NCI-H2196 (cell line): ENCODE measurements at regions not wholly inside any gene's neighbourhood (a gene's known extent, or its start where the extent isn't known, plus 50 kb on each side); places are given as distances from the start of the nearest gene placed in this dataset.
"Not testable (repeated sequence)": the region's sequence is repeated elsewhere in the genome, so short reads cannot be mapped to it uniquely, and the experiment has no call there.

ENCODE experiments used
- DNase-seq: peaks from one replicate; lab custom pipeline; 2025; ENCODE audit not compliant: unreplicated experiment; lab: John Stamatoyannopoulos, UW

- not testable (repeated sequence) for DNase-seq
These were observed 302.6 kb upstream of the TARS1 start for GRCh38 chr5:33138145-33138544.

DNA sequence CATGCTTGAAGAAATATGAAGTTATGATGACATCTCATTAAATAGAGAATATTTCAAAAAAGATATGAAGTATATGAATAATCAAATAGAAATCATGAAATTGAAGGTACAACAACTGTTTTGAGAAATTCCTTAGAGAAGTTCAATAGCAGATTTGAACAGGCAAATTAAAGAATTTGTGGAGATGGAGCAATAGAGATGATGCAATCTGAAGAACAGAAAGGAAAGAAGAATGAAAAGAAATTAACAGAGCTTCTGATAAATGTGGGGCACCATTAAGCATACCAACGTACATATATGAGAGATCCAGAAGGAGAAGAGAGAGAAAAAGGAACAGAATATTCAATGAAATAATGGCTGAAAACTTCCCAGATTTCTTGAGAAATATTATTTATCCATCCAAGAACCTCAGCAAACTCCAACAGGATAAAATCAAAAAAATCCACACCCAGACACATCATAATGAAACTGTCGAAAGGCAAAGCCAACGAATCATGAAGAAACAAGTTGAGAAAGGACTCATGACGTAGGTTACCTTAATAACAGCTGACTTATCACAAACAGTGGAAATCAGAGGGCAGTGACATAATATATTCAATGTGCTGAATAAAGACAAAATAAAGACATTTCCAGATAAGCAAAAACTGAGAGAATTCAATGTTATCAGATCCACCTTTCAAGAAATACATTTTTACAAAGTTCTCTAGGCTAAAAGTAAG lies 297.2 kb upstream of the TARS1 start:
- DNase-seq = no peak

- no peak for DNase-seq
These were observed 293.9 kb upstream of the TARS1 start for GRCh38 chr5:33146881-33147280.

GRCh38 chr5:33148076-33148513 lies 292.7 kb upstream of the TARS1 start:
- DNase-seq = no peak

GRCh38 chr5:33153372-33153771 lies 287.4 kb upstream of the TARS1 start:
- no peak for DNase-seq

- no peak for DNase-seq
These were observed 286.9 kb upstream of the TARS1 start for GRCh38 chr5:33153831-33154230.

- no peak for DNase-seq
These were observed 279.9 kb upstream of the TARS1 start for GRCh38 chr5:33160871-33161270.

DNA sequence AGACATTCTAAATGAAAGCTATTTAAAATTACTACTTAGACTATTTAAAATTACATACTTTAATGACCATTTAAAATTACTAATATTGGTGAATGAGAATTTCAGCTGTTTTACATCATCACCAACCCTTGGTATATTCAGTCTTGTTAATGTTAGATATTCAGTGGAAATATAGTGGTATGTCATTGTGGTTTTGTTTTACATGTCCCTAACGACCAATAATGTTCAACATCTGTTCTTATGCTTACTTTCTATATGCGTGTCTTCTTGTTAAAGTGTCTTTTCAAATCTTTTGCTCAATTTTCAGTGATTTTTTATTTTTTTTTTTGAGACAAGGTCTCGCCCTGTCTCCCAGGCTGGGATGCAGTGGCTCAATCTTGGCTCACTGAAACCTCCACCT lies 279.3 kb upstream of the TARS1 start:
- DNase-seq = no peak

GRCh38 chr5:33162057-33162456 lies 278.7 kb upstream of the TARS1 start:
- no peak for DNase-seq

DNA sequence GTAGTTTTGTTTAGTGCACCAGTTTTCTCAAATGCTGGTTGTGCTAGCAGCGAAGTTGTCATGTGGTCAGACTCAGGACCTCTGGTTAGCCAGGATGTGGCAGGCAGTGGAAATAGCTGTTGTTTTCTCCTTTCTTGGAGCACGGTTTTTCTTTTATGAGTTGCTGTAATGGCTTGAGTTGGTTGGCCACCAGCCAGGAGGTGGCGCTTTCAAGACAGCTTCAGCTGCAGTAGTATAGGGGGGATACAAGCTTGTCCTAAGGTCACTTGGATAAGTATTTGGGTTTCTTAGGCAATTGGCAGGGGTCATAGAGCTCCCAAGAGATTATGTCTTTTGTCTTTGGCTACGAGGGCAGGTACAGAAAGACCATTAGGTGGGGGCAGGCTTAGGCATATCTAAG lies 274.2 kb upstream of the TARS1 start:
- DNase-seq = no peak

DNA sequence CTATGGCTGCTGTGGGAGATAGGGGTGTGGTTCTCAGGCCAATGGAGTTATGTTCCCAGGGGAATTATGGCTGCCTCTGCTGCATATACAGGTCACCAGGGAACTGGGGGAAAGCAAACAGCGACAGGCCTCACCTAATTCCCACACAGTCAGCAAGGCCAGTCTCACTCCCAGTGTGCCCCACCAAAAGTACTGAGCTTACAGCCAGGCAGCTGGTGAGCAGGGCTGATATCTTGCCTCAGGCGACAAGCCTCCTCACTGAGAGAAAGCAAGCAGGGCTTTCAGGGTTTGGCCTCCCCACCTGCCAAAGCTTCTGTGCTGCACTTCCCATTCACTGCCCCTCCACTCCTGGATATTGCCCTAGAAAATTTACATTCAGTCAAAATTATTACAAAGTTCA lies 273.8 kb upstream of the TARS1 start:
- DNase-seq = no peak

DNA sequence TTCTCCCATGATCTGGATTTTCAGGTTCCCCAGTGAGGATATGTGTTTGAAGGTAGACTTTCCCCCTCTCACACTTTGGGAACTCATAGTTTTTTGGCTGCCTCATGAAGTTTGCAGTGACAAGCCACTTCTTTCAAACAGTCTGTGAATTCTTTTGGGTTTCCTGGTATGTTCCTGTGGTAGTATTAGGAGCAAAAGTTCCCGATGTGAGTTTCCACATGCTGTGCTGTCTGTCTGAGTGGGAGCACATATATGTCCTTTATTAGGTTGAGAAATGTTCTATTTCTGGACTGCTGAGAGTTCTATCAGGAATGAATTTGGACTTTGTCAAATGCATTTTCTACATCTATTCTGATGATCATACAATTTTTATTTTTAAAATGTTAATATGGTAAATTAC lies 273.2 kb upstream of the TARS1 start:
- DNase-seq = no peak

DNA sequence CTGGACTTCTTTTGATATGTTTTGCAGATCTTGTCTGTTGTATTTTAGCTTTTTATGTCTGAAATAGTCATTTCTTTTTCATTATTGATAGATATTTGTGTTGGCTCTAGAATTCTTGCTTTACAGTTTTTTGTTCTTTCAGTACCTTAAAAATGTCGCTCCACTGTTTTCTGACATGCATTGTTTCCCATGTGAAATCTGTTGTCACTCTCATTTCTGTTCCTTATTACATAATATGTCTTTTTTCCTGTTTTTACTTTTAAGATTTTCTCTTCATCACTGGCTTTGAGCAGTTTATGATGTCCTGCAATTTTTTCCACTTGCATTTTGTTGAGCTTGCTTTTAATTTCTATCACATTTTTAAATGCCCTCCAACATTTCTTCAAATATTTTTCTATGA lies 270.4 kb upstream of the TARS1 start:
- no peak for DNase-seq

- DNase-seq = no peak
These were observed 266.4 kb upstream of the TARS1 start for GRCh38 chr5:33174383-33174782.

GRCh38 chr5:33179301-33179700 lies 261.5 kb upstream of the TARS1 start:
- no peak for DNase-seq

- peak; percentile 8 for DNase-seq
These were observed 259.9 kb upstream of the TARS1 start for GRCh38 chr5:33180900-33181299.

DNA sequence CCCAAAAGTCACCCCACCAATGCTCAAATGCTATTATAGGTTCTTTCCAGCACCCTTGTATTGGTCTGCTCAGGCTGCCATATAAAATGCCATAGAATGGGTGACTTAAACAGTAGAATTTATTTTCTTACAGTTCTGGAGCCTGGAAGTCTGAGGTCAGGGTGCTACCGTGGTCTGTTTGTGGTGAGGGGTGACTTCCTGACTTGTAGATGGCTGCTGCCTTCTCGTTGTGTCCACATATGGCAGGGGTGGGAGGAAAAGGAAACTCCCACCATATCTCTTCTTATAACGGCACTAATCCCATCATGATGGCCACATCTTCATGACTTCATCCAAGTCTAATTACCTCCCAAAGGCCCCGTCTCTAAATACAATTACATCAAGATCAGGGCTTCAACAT lies 257.8 kb upstream of the TARS1 start:
- no peak for DNase-seq

- no peak for DNase-seq
These were observed 256.4 kb upstream of the TARS1 start for GRCh38 chr5:33184367-33184766.

GRCh38 chr5:33188089-33188488 lies 252.7 kb upstream of the TARS1 start:
- no peak for DNase-seq

DNA sequence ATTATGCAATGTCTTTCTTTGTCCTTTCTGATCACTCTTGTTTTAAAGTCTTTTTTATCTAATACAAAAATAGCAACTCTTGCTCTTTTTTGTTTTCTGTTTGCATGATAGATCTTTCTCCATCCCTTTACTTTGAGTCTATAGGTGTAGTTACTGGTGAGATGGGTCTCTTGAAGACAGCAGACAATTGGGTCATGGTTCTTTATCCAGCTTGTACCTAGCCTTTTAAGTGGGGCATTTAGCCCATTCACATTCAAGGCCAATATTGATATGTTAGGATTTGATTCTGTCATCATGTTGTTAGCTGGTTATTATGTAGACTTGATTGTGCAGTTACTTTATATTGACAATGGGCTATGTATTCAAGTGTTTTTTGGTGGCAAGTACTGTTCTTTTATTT lies 245.9 kb upstream of the TARS1 start:
- DNase-seq = no peak

DNA sequence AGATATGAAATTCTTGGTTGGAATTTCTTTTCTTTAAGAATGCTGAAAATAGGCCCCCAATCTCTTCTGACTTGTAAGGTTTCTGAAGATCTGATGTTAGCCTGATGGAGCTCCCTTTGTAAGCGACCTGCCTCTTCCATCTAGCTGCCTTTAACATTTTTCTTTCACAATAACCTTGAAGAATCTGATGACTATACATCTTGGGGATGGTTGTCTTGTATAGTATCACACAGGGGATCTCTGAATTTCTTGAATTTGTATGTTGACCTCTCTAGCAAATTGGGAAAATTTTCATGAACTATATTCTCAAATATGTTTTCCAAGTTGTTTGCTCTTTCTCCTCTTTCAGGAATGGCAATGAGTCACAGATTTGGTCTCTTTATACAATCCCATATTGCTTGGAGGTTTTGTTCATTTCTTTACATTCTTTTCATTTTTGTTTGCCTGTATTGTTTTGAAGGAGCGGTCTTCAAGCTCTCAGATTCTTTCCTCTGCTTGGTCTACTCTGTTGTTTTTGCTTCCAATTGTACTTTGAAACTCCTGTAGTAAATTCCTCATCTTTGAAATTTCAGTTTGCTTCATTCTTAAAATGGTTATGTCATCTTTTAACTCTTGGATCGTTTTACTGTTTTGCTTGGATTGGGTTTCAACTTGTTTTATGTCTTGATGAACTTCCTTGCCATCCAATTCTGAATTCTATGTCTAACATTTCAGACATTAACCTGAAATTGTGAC lies 245.2 kb upstream of the TARS1 start:
- no peak for DNase-seq

- DNase-seq = no peak
These were observed 241.9 kb upstream of the TARS1 start for GRCh38 chr5:33198836-33199235.

- no peak for DNase-seq
These were observed 236.8 kb upstream of the TARS1 start for GRCh38 chr5:33203931-33204330.
